GM19463 (cell line): ENCODE measurements at regions not wholly inside any gene's neighbourhood (a gene's known extent, or its start where the extent isn't known, plus 50 kb on each side); places are given as distances from the start of the nearest gene placed in this dataset.

Source experiments
- ATAC-seq: cut with Tn5 transposase; IDR thresholded peaks from one replicate; pipeline ENCODE4 v1.9.1; 2021; ENCODE audit warnings: mild to moderate bottlenecking, moderate library complexity; ENCODE audit not compliant: unreplicated experiment

- no peak for ATAC-seq
Observed at GRCh38 chr5:163381832-163382231, 55.6 kb upstream of the CCNG1 start.

- no peak for ATAC-seq
Observed at GRCh38 chr5:163383754-163384153, 53.6 kb upstream of the CCNG1 start.

GRCh38 chr5:163384669-163385068, 52.7 kb upstream of the CCNG1 start:
- ATAC-seq: no peak

GRCh38 chr5:163385271-163385670, 52.1 kb upstream of the CCNG1 start:
- ATAC-seq: no peak

GRCh38 chr5:163385824-163386223, 51.6 kb upstream of the CCNG1 start:
- no peak for ATAC-seq

GRCh38 chr5:163386352-163386751, 51.0 kb upstream of the CCNG1 start:
- ATAC-seq: no peak

- no peak for ATAC-seq
Observed at GRCh38 chr5:163387589-163388343, 49.6 kb upstream of the CCNG1 start.
